DOHH2 (cell line): ENCODE measurements at regions not wholly inside any gene's neighbourhood (a gene's known extent, or its start where the extent isn't known, plus 50 kb on each side); places are given as distances from the start of the nearest gene placed in this dataset.

Experiments used
- H3F3A ChIP-seq: fragments of 200-600 bp; sonication (generic), shearing (Covaris generic); 2 replicates; pipeline ENCODE4 v1.6.0; 2016; ENCODE audit warnings: antibody characterized with exemption, mild to moderate bottlenecking; ENCODE audit not compliant: control insufficient read depth, insufficient read depth
- H3K27ac ChIP-seq: fragments of 200-600 bp; sonication (generic); 2 replicates; pipeline ENCODE4 v1.5.1; 2014; ENCODE audit warnings: low read depth, mild to moderate bottlenecking, low read length, moderate library complexity
- H3K27me3 ChIP-seq: fragments of 200-600 bp; sonication (generic); 2 replicates; pipeline ENCODE4 v1.6.1; 2014; ENCODE audit warnings: mild to moderate bottlenecking, low read length, mixed read lengths; ENCODE audit not compliant: control insufficient read depth
- H3K36me3 ChIP-seq: fragments of 200-600 bp; sonication (generic); 2 replicates; pipeline ENCODE4 v1.6.1; 2014; ENCODE audit warnings: mild to moderate bottlenecking, low read length, moderate library complexity, mixed read lengths; ENCODE audit not compliant: control insufficient read depth
- H3K4me1 ChIP-seq: fragments of 200-600 bp; sonication (generic); 2 replicates; pipeline ENCODE4 v1.6.1; 2014; ENCODE audit warnings: mild to moderate bottlenecking, low read length, mixed read lengths; ENCODE audit not compliant: control insufficient read depth
- H3K4me2 ChIP-seq: fragments of 200-600 bp; sonication (generic); 2 replicates; pipeline ENCODE4 v1.6.0; 2014; ENCODE audit warnings: mild to moderate bottlenecking, low read length, moderate library complexity
- H3K4me3 ChIP-seq: fragments of 200-600 bp; sonication (generic); 2 replicates; pipeline ENCODE4 v1.5.1; 2014; ENCODE audit warnings: mild to moderate bottlenecking, low read length, mixed read lengths
- H3K79me2 ChIP-seq: fragments of 200-600 bp; sonication (generic); 2 replicates; pipeline ENCODE4 v1.6.1; 2014; ENCODE audit warnings: mild to moderate bottlenecking, low read length, mixed read lengths; ENCODE audit not compliant: control insufficient read depth
- H3K9me2 ChIP-seq: fragments of 200-600 bp; sonication (generic); replicated peaks from 2 replicates; pipeline ENCODE4 v1.6.1; 2014; ENCODE audit warnings: mild to moderate bottlenecking, low read length, mixed read lengths; ENCODE audit not compliant: control insufficient read depth
- H3K9me3 ChIP-seq: fragments of 200-600 bp; sonication (generic); 2 replicates; pipeline ENCODE4 v1.6.1; 2014; ENCODE audit warnings: antibody characterized with exemption, low read length, mixed read lengths; ENCODE audit not compliant: control insufficient read depth, insufficient read depth
- H4K20me1 ChIP-seq: fragments of 200-600 bp; sonication (generic); 2 replicates; pipeline ENCODE4 v1.6.0; 2014; ENCODE audit warnings: low read depth, mild to moderate bottlenecking, antibody characterized with exemption, low read length, moderate library complexity; ENCODE audit not compliant: control insufficient read depth, insufficient read depth
- EZH2phosphoT487 ChIP-seq: fragments of 200-600 bp; sonication (generic); IDR thresholded peaks from 2 replicates; pipeline ENCODE4 v1.6.1; 2017; ENCODE audit warnings: borderline replicate concordance, mild to moderate bottlenecking, antibody characterized with exemption, low read length, moderate library complexity, mixed read lengths
- TF ChIP-seq, protein P1 (sequence below): fragments of 200-600 bp; sonication (generic); IDR thresholded peaks from one replicate; pipeline ENCODE4 v1.5.1; 2014; ENCODE audit warnings: antibody characterized with exemption, mild to moderate bottlenecking, low read depth, low read length; ENCODE audit not compliant: poor library complexity, severe bottlenecking

GRCh38 chr6:167666571-167667203, 160.0 kb upstream of the AFDN start:
- no peak overlapping the region for H3K4me2 ChIP-seq
- peaks cover 2% of the 10 kb centered on the region for H3K9me3 ChIP-seq
- H3F3A ChIP-seq: no peaks in the 10 kb centered on the region; the same call in 1 of the 2 replicates
- no peaks in the 10 kb centered on the region for H3K4me1 ChIP-seq
- H4K20me1 ChIP-seq: no peaks in the 10 kb centered on the region; the same call in 1 of the 2 replicates
- TF ChIP-seq EZH2phosphoT487: no peak
- TF ChIP-seq, protein P1, sequence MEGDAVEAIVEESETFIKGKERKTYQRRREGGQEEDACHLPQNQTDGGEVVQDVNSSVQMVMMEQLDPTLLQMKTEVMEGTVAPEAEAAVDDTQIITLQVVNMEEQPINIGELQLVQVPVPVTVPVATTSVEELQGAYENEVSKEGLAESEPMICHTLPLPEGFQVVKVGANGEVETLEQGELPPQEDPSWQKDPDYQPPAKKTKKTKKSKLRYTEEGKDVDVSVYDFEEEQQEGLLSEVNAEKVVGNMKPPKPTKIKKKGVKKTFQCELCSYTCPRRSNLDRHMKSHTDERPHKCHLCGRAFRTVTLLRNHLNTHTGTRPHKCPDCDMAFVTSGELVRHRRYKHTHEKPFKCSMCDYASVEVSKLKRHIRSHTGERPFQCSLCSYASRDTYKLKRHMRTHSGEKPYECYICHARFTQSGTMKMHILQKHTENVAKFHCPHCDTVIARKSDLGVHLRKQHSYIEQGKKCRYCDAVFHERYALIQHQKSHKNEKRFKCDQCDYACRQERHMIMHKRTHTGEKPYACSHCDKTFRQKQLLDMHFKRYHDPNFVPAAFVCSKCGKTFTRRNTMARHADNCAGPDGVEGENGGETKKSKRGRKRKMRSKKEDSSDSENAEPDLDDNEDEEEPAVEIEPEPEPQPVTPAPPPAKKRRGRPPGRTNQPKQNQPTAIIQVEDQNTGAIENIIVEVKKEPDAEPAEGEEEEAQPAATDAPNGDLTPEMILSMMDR: no peak
- H3K27ac ChIP-seq: no peak overlapping the region
- H3K4me3 ChIP-seq: no peak overlapping the region
- H3K79me2 ChIP-seq: no peaks in the 10 kb centered on the region
- no peaks in the 10 kb centered on the region for H3K36me3 ChIP-seq
- H3K9me2 ChIP-seq: no peaks in the 10 kb centered on the region
- no peaks in the 10 kb centered on the region for H3K27me3 ChIP-seq

GRCh38 chr6:167667204-167668018, 159.3 kb upstream of the AFDN start:
- H3K9me3 ChIP-seq: peaks cover 9% of the 10 kb centered on the region
- TF ChIP-seq, protein P1: no peak
- TF ChIP-seq EZH2phosphoT487: no peak
- no peaks in the 10 kb centered on the region for H3K4me1 ChIP-seq
- H3K27me3 ChIP-seq: no peaks in the 10 kb centered on the region
- H3F3A ChIP-seq: no peaks in the 10 kb centered on the region; the same call in 1 of the 2 replicates
- H3K4me3 ChIP-seq: no peak overlapping the region
- H3K27ac ChIP-seq: no peak overlapping the region
- no peaks in the 10 kb centered on the region; the same call in 1 of the 2 replicates for H4K20me1 ChIP-seq
- no peaks in the 10 kb centered on the region for H3K36me3 ChIP-seq
- no peak overlapping the region for H3K4me2 ChIP-seq
- H3K79me2 ChIP-seq: no peaks in the 10 kb centered on the region
- H3K9me2 ChIP-seq: no peaks in the 10 kb centered on the region

DNA sequence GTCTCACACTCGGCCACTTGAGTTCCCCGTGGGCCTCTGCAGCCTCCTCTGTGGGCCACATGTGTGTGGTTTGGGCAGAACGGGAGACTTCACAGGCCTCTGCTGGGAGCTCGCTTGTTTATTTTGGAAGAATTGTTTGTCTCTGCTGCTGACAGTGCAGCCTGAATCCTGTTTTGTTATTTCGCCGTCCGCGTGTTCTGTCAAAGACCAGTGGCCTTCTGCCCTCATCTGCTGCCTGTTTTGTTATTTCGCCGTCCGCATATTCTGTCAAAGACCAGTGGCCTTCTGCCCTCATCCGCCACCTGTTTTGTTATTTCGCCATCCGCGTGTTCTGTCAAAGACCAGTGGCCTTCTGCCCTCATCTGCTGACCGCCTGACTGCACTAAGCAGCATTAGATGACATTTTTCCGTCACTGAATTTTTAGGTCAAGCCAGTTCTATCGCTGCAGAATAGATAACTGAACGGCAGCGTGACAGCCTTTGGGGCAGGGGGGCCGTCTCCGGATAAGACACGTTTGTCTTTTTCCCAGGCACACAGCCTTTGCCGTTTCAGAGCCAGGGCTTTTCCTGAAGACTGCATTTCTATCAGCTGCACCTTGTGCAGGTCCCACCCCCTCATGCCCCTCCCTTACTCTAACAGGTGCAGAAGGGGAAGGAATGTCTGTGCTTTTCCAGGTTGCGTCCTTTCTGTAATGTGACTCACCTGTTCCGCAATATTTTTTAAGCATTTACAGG, 158.5 kb upstream of the AFDN start:
- TF ChIP-seq, protein P1: no peak
- no peak for TF ChIP-seq EZH2phosphoT487
- H3K27ac ChIP-seq: no peak overlapping the region

More for the DNA sequence above, 158.5 kb upstream of the AFDN start:
- Histone ChIP-seq H3K36me3 (no peaks in the 10 kb centered on the region), H3K4me2 (no peak overlapping the region), H4K20me1 (no peaks in the 10 kb centered on the region; the same call in 1 of the 2 replicates), H3K4me3 (no peak overlapping the region), H3K9me2 (no peaks in the 10 kb centered on the region), H3K4me1 (no peaks in the 10 kb centered on the region), H3K9me3 (peaks cover 10% of the 10 kb centered on the region), H3F3A (no peaks in the 10 kb centered on the region; the same call in 1 of the 2 replicates), H3K79me2 (no peaks in the 10 kb centered on the region), H3K27me3 (no peaks in the 10 kb centered on the region)
